GM12872 (cell line): ENCODE measurements at regions not wholly inside any gene's neighbourhood (a gene's known extent, or its start where the extent isn't known, plus 50 kb on each side); places are given as distances from the start of the nearest gene placed in this dataset.

Source experiments
- CTCF ChIP-seq: IDR thresholded peaks from 3 replicates; pipeline ENCODE4 v1.5.1; 2011; ENCODE audit warnings: low read depth, mild to moderate bottlenecking, low read length, moderate library complexity; ENCODE audit not compliant: insufficient read depth

- TF ChIP-seq CTCF = no peak
Measured at GRCh38 chr14:48253020-48253419, 577.6 kb upstream of the MDGA2 start.

DNA sequence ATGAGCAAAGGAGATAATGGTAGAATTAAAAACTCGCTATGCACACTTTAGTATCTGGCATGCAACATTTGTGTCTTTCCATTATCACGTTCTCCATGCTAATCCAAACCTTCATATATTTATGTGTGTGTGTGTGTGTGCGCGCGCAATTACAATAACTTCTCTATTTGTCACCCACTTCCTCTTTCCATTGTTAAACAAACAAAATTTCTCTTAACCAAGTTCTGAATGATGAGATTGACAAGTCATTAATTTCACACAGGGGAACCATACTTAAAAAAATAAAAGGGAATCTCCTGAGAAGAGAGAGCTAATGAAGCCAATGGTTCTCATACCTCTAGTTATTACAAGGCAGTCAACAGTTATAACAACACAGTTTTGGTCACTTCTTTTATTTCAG, 575.9 kb upstream of the MDGA2 start:
- TF ChIP-seq CTCF = no peak

DNA sequence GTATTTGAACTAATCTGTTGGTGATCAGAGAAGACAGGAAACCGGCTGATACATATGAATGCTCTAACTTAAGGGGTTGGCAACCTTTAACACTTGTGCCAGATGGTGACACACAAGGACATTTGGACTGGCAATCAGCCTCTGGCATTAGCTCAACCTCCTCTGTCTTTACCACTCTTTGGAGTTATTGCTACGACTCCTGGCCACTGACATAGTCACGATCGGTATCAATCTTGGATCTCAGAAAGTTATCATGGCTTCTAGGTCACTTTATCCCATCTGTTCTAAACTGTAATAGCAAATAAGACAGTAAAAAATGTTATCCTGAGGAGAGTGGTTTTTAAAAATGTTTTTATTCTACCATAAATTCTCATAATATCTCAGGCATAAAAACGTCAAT, 575.2 kb upstream of the MDGA2 start:
- no peak for TF ChIP-seq CTCF

- no peak for TF ChIP-seq CTCF
Measured at GRCh38 chr14:48247977-48248376, 572.6 kb upstream of the MDGA2 start.

DNA sequence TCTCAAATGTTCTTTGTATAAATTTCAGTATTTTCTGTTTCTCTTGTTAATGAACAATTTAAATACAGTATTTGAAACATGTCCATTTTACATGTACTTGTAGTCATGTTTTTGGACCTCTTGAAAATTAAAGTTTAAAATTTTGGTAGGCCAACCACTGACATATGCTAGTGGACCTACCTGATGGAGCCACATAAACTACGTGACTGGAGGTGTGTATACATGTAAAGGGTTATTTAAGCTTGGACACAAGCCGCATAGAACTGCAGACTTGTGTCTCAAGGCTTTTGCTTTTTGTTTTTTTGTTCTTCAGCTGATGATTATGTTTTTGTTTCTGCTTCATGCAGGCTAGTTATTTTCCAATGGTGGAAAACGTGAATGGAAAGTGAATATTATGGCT, 568.5 kb upstream of the MDGA2 start:
- TF ChIP-seq CTCF = no peak

DNA sequence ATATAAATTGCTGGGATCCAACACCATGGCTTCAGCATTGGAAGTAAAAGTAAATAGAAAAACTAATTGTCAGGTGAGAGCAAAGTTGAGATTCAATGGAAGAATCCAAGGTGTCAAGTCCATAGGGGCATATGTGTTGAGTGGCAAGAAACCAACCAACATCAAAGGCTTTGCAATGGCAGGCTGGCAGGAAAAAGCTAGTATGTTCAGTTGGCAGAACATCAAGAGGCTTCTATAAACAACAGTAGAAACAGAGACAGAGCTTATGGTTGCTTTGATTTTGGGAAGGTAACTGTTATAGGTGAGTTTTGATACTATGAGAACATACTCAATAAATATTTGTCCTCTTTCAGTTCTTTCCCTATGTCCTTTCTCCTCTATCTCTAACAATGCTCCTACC, 553.7 kb upstream of the MDGA2 start:
- TF ChIP-seq CTCF = no peak

GRCh38 chr14:48193893-48194292, 518.5 kb upstream of the MDGA2 start:
- no peak for TF ChIP-seq CTCF

DNA sequence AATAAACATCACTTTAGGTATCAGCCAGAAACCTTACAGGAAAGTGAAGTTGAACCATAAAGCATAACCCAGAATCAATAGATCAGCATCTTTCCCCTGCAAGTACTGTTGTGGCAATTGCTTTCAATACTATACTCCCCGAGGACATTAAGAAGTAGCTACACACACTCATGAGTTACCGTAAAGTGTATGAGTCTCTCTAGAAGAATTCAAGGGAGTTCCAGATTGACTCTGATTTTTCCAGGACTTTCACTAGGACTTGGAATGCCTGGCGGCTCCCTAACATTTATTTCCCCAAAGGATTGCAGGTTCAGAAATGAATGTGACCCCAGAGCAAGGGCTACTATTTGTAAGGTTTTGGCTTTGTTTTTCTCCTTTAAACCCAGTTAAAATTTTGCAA, 465.4 kb upstream of the MDGA2 start:
- TF ChIP-seq CTCF = no peak
